Epithelial cell of esophagus (primary cell): ENCODE measurements at regions not wholly inside any gene's neighbourhood (a gene's known extent, or its start where the extent isn't known, plus 50 kb on each side); places are given as distances from the start of the nearest gene placed in this dataset.

Experiments used
- DNase-seq: peaks from one replicate; pipeline ENCODE4 v3.0.0; 2010; ENCODE audit warnings: low read depth
- H3K4me3 ChIP-seq: 2 replicates; pipeline ENCODE4 v1.5.1; 2011; ENCODE audit warnings: mild to moderate bottlenecking, low read length, control low read depth
- CTCF ChIP-seq: IDR thresholded peaks from 2 replicates; pipeline ENCODE4 v1.5.1; 2011; ENCODE audit warnings: low read depth, mild to moderate bottlenecking, low read length, control low read depth, inconsistent platforms; ENCODE audit not compliant: insufficient read depth; ENCODE audit errors: missing control alignments

- H3K4me3 ChIP-seq: no peak overlapping the region
- DNase-seq: no peak
- TF ChIP-seq CTCF: no peak
These were observed 239.3 kb downstream of the GLI2 start for GRCh38 chr2:120974950-120975349.

DNA sequence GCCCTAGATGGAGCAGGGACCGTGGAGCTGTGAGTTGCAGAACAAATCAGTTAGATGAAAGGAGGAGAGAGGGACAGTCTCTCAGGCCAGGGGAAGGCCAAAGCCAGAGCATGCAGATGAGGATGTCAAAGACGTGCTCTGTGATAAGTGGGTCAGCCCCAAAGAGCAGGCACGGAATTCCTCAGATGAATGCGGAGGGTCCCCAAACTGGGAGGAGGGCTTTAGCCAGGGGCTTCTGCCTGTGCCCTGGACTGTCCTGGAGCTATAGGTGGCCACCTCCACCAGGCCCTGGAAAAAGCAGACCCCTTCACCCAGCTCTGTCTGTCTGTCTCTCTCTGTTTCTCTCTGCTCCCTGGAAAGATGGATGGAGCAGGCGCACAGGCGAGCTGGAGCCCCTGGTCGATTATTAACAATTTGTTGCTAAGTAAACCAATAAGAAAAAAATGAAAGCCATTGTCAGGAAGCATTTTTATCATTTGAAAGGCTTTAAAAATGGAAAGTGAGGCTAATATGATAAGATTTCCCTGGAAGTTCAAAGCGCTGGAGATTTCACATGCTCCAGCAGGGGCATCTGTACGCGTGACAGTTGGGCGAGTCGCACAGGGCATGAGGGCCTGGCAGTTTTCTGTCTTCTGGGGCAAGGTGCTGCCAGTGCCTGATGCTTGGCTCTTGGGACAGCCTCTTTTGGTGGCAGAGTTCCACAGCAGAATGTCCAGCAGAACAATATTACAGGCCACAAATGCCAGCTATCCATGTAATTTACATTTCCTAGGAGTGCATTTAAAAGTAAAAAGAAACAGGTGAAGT is 241.0 kb downstream of the GLI2 start:
- TF ChIP-seq CTCF: no peak
- no peak for DNase-seq
- no peak overlapping the region for H3K4me3 ChIP-seq

DNA sequence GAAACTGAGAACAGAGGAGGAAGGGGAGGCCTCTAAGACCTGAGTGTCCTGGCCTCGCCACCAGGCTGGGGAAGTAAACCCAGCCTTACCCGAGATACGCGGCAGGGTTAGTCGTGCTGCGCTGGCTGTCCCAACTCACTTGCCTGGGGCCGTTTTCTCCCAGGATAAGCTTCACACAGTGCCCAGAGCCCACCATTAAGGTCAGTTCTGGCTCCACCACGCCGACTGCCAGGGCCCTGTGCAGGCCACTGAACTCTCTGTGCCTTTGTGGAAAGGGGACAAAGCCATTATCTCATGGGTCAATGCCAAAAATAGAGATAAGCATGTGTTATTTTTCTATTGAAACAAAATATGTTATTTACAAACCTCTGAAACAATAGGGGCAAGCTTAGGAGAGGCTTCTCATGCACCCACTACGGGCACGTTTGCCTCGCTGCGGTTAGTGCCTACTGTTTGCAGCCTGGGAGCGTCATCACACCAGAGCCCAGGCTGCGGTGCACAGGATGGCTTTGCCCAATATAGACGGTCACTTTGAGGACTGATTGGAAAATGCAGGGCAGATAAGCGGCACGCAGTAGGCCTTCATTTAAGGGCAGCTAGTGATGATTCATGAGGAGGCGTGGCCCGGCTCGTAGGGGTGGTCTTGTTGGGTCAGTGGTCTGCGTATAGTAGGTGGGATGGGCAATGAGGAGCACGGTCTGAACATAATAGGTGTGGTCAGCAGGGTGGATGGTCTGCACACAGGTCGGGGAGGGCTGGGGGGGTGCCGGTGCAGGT is 242.1 kb downstream of the GLI2 start:
- DNase-seq: no peak
- H3K4me3 ChIP-seq: no peak overlapping the region
- no peak for TF ChIP-seq CTCF

DNA sequence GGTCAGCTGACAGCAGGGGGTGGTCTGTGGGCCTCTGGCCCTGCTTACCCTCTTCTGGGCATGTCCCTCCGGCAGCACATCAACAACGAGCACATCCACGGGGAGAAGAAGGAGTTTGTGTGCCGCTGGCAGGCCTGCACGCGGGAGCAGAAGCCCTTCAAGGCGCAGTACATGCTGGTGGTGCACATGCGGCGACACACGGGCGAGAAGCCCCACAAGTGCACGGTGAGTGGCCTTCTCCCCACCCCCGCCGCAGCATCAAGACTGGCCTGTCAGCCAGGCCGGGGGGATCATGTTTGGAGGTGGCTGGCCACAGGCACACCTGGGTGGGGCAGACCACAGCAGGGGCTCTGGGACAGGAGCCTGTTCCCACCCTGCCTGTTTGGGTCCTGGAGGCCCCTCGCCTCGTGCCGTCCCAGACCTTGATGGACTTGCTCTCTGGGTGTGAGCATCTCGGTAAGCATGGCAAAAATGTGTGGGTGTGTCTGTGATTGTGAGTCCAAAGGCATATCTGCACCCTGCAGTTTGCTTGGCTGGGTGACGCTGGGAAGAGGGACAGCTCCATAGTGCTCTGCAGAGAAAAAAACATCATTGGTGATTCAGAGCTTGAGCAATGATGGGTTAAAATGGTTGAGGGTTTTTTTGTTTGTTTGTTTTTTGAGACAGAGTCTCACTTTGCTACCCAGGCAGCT is 242.8 kb downstream of the GLI2 start:
- no peak overlapping the region for H3K4me3 ChIP-seq
- TF ChIP-seq CTCF: no peak
- DNase-seq: peak; percentile 49

GRCh38 chr2:120979398-120979797 is 243.7 kb downstream of the GLI2 start:
- DNase-seq: no peak
- no peak overlapping the region for H3K4me3 ChIP-seq
- TF ChIP-seq CTCF: no peak

- peak; percentile 63 for DNase-seq
- no peak for TF ChIP-seq CTCF
- no peak overlapping the region for H3K4me3 ChIP-seq
These were observed 244.3 kb downstream of the GLI2 start for GRCh38 chr2:120979921-120980320.
